ENCODE measurements at regions not wholly inside any gene's neighbourhood (a gene's known extent, or its start where the extent isn't known, plus 50 kb on each side); places are given as distances from the start of the nearest gene placed in this dataset.

GRCh38 chr1:106620521-106620954, 435.9 kb upstream of the PRMT6 start:
- DNase-seq (ENCODE audit: low read depth): peak; percentile 31
- H3K4me3 ChIP-seq (ENCODE audit: low read length): no peak overlapping the region
- TF ChIP-seq, protein P1, sequence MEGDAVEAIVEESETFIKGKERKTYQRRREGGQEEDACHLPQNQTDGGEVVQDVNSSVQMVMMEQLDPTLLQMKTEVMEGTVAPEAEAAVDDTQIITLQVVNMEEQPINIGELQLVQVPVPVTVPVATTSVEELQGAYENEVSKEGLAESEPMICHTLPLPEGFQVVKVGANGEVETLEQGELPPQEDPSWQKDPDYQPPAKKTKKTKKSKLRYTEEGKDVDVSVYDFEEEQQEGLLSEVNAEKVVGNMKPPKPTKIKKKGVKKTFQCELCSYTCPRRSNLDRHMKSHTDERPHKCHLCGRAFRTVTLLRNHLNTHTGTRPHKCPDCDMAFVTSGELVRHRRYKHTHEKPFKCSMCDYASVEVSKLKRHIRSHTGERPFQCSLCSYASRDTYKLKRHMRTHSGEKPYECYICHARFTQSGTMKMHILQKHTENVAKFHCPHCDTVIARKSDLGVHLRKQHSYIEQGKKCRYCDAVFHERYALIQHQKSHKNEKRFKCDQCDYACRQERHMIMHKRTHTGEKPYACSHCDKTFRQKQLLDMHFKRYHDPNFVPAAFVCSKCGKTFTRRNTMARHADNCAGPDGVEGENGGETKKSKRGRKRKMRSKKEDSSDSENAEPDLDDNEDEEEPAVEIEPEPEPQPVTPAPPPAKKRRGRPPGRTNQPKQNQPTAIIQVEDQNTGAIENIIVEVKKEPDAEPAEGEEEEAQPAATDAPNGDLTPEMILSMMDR (conservative IDR thresholded peaks at IDR 0.05; ENCODE audit: low read length): no peak

DNA sequence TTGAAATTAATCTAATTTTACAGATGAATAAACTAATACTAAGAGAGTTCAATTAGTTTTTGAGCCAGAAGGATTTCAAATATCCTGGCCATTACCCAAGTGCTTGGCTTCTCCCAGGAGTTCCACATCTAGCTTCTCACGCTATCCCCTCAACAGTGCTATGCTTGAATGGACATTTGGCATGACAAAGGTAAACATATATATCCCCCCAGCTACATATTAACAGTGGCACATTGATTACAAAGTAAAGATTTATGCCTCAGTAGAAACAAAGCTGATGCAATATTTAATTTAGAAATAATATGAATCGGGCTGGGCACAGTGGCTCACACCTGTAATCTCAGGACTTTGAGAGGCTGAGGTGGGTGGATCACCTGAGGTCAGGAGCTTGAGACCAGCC, 434.6 kb upstream of the PRMT6 start:
- TF ChIP-seq, protein P1 (conservative IDR thresholded peaks at IDR 0.05; ENCODE audit: low read length): no peak
- no peak overlapping the region for H3K4me3 ChIP-seq (ENCODE audit: low read length)
- no peak for DNase-seq (ENCODE audit: low read depth)

DNA sequence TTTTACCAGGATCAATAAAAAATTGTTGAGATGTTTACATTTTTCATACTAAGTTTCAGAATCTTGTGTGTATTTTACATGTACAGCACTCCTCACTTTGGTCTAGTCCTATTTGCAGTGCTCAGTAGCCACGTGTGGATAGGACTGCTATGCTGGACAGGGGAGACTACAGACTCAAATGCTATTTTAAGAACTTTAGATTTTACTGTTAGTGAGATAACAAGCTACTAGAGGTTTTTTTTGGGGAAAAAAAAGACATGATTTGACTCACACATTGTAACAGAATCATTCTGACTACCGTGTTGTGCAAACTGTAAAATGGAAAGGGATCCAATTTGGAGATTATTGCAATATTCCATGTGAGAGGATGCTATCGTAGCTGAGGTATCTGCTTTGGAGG, 418.9 kb upstream of the PRMT6 start:
- TF ChIP-seq, protein P1 (conservative IDR thresholded peaks at IDR 0.05; ENCODE audit: low read length): no peak
- no peak overlapping the region for H3K4me3 ChIP-seq (ENCODE audit: low read length)
- DNase-seq (ENCODE audit: low read depth): no peak

GRCh38 chr1:106646261-106646784, 410.2 kb upstream of the PRMT6 start:
- H3K4me3 ChIP-seq (ENCODE audit: low read length): no peak overlapping the region
- no peak for DNase-seq (ENCODE audit: low read depth)
- TF ChIP-seq, protein P1 (conservative IDR thresholded peaks at IDR 0.05; ENCODE audit: low read length): no peak

DNA sequence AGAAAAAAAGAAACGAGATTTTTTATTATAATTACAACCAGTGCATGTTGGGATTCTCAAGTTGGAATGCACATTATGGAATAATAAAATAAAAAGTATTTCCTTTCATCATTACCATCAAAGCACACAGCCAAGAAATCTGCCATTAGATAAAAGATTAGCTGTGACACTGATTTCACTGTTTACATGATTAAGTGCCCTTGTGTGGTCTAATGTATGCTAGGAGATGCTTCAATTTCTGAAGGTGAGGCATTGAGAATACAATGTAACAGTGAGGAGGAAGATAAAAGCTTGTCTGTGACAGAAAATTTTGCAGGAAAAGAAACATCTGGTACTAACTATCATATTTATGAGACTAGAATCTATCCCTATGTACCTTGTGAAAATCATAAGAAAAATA, 409.7 kb upstream of the PRMT6 start:
- no peak overlapping the region for H3K4me3 ChIP-seq (ENCODE audit: low read length)
- TF ChIP-seq, protein P1 (conservative IDR thresholded peaks at IDR 0.05; ENCODE audit: low read length): no peak

GRCh38 chr1:106651028-106651762, 405.3 kb upstream of the PRMT6 start:
- DNase-seq (ENCODE audit: low read depth): no peak
- TF ChIP-seq, protein P1 (conservative IDR thresholded peaks at IDR 0.05; ENCODE audit: low read length): no peak
- no peak overlapping the region for H3K4me3 ChIP-seq (ENCODE audit: low read length)

More for the DNA sequence above, 409.7 kb upstream of the PRMT6 start:
- DNase-seq (ENCODE audit: low read depth): no peak
